SK-N-MC (cell line): ENCODE measurements at regions not wholly inside any gene's neighbourhood (a gene's known extent, or its start where the extent isn't known, plus 50 kb on each side); places are given as distances from the start of the nearest gene placed in this dataset.

ENCODE experiments used
- DNase-seq: peaks from one replicate; pipeline ENCODE4 v3.0.0-alpha.2; 2011; ENCODE audit warnings: low read depth, low spot score
- H3K27ac ChIP-seq: fragments of 200-600 bp; sonication (generic); 2 replicates; pipeline ENCODE4 v1.5.1; 2016; ENCODE audit warnings: mixed run types
- H3K36me3 ChIP-seq: fragments of 200-600 bp; sonication (generic); 2 replicates; pipeline ENCODE4 v1.6.1; 2017; ENCODE audit warnings: antibody characterized with exemption, low read length, mixed read lengths; ENCODE audit not compliant: insufficient read depth
- H3K4me3 ChIP-seq: fragments of 200-600 bp; sonication (generic); 2 replicates; pipeline ENCODE4 v1.5.1; 2016
- H3K9ac ChIP-seq: fragments of 200-600 bp; sonication (generic); 2 replicates; pipeline ENCODE4 v1.8.0; 2017; ENCODE audit warnings: mixed run types, mixed read lengths; ENCODE audit not compliant: insufficient read length
- H3K9me3 ChIP-seq: fragments of 200-600 bp; sonication (generic); 2 replicates; pipeline ENCODE4 v1.6.1; 2017; ENCODE audit warnings: low read depth, mild to moderate bottlenecking, antibody characterized with exemption, low read length, moderate library complexity, mixed read lengths
- EZH2 ChIP-seq: fragments of 200-600 bp; sonication (generic); IDR thresholded peaks from one replicate; pipeline ENCODE4 v1.6.1; 2017; ENCODE audit warnings: antibody characterized with exemption
- FOXP2 ChIP-seq: optimal IDR thresholded peaks from 2 replicates; pipeline ENCODE3; 2011; ENCODE audit warnings: mild to moderate bottlenecking, moderate library complexity; ENCODE audit not compliant: insufficient read depth; ENCODE audit errors: extremely low read length, control extremely low read depth
- POLR2AphosphoS5 ChIP-seq: IDR thresholded peaks from 2 replicates; pipeline ENCODE4 v1.6.1; 2012; ENCODE audit warnings: mild to moderate bottlenecking, low read depth, low read length, borderline replicate concordance

DNA sequence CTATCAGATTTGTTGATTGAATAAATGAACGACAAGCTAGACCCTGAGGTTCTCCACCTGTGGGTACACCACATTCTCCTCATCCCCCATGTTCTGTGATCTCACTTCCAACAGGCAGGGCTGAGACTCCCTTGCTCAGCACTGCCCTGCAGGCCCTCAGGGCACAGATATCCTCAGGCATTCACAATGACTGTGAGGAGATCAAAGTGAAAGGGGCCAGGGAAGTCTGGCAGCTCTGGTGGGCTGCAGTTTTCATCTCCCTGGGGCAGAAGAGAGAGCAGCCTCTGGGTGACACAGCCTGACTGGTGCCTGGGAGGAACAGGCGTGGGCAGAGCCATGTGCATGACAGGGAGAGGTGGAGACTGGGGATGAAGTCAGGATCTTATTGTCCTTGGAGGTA is 142.4 kb upstream of the C9orf72 start:
- no peaks in the 10 kb centered on the region for H3K36me3 ChIP-seq
- H3K4me3 ChIP-seq, result no peak overlapping the region
- no peak overlapping the region for H3K27ac ChIP-seq
- no peak for DNase-seq
- TF ChIP-seq FOXP2 (no peak), POLR2AphosphoS5 (no peak), EZH2 (no peak)
- no peaks in the 10 kb centered on the region for H3K9me3 ChIP-seq
- H3K9ac ChIP-seq, result no peak overlapping the region

DNA sequence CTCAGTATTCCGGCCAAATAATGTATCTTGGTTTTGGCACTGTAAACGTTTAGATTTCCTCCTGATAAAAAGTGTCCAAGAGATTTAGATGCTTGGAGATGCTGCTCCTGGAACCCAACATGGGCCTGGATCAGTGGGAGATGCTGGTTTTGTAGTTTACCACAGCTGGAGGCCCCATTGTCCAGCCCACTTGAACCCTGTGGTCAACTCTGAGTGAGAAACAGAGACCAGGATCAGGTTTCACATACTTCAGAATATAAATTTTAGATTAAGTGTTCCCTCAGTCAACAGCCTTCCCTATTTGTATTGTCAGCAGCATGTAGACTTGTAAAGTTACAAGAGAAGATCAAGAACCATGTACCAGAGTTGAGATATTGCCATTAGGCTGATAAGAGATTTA is 144.7 kb upstream of the C9orf72 start:
- no peak overlapping the region for H3K27ac ChIP-seq
- H3K36me3 ChIP-seq, result no peaks in the 10 kb centered on the region
- H3K9ac ChIP-seq, result no peak overlapping the region
- DNase-seq, result no peak
- no peaks in the 10 kb centered on the region for H3K9me3 ChIP-seq
- H3K4me3 ChIP-seq, result no peak overlapping the region
- no peak for TF ChIP-seq EZH2

DNA sequence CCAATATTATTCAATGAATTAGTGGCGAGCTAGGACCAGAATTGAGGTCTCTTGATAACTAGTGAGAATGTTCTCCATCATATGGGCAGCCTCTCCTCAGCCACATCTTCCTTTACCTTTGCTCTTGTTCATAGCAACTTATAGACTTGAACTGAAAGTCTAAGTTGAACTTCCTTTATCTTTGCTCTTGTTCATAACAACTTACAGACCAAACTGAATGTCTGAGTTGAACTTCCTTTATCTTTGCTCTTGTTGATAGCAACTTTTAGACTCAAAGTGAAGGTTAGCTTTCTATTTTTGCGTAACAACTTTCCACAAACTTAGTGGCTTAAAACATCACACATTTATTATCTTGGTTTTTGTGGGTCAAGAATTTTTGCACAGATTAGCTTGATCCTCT is 146.4 kb upstream of the C9orf72 start:
- no peaks in the 10 kb centered on the region for H3K9me3 ChIP-seq
- no peak overlapping the region for H3K27ac ChIP-seq
- H3K9ac ChIP-seq, result no peak overlapping the region
- no peaks in the 10 kb centered on the region for H3K36me3 ChIP-seq
- no peak for DNase-seq
- no peak for TF ChIP-seq POLR2AphosphoS5
- TF ChIP-seq EZH2, result no peak
- TF ChIP-seq FOXP2, result no peak
- no peak overlapping the region for H3K4me3 ChIP-seq

DNA sequence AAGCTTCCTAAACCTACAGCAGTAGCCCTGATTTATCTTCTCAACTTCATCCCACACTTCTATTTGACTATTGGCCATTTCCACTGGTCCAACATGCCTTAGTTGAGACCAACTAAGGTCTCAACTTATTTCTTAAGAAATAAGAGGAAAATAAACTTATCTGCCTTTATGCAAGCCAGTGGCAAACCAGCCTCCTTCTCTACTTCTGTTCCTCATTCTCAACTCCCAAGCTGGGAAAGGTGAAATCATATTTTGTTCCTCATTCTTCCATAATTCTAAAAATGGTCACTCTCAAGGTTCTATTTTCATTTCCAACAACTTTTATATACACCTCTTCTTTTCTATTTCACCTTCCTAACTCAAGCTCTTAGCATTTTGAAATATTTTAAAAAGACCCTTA is 149.6 kb upstream of the C9orf72 start:
- H3K9ac ChIP-seq, result no peak overlapping the region
- H3K9me3 ChIP-seq, result no peaks in the 10 kb centered on the region
- no peak overlapping the region for H3K27ac ChIP-seq
- H3K36me3 ChIP-seq, result no peaks in the 10 kb centered on the region
- DNase-seq, result no peak
- H3K4me3 ChIP-seq, result no peak overlapping the region
- TF ChIP-seq POLR2AphosphoS5 (no peak), FOXP2 (no peak), EZH2 (no peak)

DNA sequence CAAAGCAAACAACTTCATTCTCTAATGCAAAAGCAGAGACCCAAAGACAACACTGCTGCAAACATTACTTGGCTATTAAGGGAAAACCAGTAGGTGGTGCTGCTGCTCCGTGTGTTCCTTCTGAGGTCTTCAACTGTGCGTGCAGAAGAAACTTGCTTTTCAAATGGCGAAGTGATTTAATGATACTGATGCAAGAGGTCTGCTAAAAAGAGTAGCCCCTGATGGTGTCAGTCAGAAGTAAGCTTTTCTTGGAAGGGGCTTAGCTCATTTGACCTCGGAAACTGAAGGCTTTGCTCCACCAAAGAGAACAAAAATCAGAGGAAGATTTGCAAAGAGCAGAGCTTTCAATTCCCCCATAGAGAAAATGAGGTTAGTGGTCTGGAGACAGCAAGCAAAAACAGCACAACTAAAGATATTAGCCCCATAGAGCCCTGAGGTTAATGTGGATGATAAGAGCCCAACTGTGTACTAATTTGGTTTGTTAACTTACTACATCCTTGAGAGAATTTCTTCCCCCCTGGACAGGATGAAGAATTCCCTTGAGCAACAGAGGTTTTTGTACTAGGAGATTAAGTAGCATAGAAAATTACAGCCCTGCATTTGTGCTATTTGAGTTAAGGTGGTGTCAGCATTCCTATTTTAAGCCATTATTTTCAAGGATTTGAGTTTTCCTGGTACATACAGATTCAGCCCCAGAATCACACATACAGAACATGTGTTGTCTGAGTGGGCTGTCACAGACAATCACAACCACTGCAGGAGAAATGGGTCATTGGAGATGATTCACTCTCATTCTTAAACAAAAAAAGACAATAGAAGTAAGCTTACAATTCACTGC is 153.2 kb upstream of the C9orf72 start:
- Histone ChIP-seq H3K36me3 (no peaks in the 10 kb centered on the region), H3K9me3 (no peaks in the 10 kb centered on the region), H3K4me3 (peak overlapping the region; percentile 65), H3K9ac (no peak overlapping the region), H3K27ac (no peak overlapping the region)
- TF ChIP-seq POLR2AphosphoS5 (no peak), EZH2 (no peak), FOXP2 (no peak)
- peak; percentile 83 for DNase-seq

DNA sequence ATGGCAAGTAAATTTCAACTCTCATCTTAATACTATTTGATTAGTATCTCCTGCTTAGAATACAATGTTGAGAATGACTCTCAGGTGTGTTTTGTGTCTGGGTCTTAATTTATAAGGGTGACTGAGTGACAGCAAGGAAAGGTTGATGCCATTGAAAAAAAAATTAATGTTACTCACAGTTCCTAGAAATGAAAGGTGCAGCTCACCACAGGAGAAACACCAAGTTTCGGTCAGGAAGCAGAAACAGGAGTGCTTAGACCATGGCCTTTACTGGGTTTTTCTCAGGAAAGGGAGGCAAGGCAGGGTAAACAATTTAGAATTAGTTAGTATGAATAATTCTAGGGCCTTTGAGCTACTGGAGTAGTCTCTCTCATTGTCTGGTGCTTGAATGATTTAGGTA is 159.2 kb upstream of the C9orf72 start:
- no peaks in the 10 kb centered on the region for H3K36me3 ChIP-seq
- H3K27ac ChIP-seq, result no peak overlapping the region
- TF ChIP-seq POLR2AphosphoS5 (no peak), EZH2 (no peak), FOXP2 (no peak)
- H3K9me3 ChIP-seq, result no peaks in the 10 kb centered on the region
- no peak overlapping the region for H3K4me3 ChIP-seq
- DNase-seq, result no peak
- H3K9ac ChIP-seq, result no peak overlapping the region

DNA sequence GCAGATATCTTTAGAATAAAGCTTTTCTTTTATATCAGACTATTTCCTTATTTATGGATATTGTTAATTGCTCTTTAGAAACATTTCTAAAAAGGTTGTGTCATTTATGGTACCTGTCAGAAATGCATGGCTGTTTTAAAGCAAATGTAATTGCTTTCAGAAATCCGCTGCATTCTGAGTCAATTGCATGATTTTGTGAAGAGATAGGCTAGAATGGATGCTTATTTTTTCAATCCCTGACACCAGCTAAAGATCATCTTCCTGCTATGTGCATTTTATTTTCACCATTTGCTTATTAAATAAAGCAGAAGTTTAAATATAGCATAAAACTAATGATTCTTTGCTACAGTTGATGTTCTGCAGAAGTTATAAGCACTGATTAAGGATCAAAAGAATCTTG is 170.2 kb upstream of the C9orf72 start:
- H3K27ac ChIP-seq, result no peak overlapping the region
- H3K9me3 ChIP-seq, result no peaks in the 10 kb centered on the region
- H3K36me3 ChIP-seq, result no peaks in the 10 kb centered on the region
- H3K4me3 ChIP-seq, result no peak overlapping the region
- TF ChIP-seq EZH2, result no peak
- no peak for TF ChIP-seq FOXP2
- no peak for TF ChIP-seq POLR2AphosphoS5
- H3K9ac ChIP-seq, result no peak overlapping the region
- no peak for DNase-seq

DNA sequence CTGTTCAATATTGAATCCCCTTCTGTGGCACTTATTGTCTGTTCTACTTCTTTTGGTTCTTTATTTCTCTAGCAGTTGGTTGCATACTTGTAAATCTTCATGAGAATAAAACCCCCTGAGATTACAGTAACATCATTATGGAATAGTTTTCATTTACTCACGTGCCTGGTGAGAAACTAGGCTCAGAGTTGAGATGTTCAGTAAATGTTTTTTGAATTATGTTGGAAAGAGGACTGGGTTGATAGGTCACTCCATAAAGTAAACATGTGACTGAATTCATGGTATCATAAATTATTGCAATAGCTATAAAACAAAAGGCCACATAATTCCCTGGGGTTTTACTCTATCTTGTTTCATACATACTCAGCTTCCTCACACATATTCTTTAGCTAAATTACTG is 174.2 kb upstream of the C9orf72 start:
- no peak for DNase-seq
- H3K27ac ChIP-seq, result no peak overlapping the region
- no peak overlapping the region for H3K9ac ChIP-seq
- no peak overlapping the region for H3K4me3 ChIP-seq
- H3K9me3 ChIP-seq, result no peaks in the 10 kb centered on the region
- H3K36me3 ChIP-seq, result no peaks in the 10 kb centered on the region
- no peak for TF ChIP-seq FOXP2
- no peak for TF ChIP-seq EZH2
- no peak for TF ChIP-seq POLR2AphosphoS5

DNA sequence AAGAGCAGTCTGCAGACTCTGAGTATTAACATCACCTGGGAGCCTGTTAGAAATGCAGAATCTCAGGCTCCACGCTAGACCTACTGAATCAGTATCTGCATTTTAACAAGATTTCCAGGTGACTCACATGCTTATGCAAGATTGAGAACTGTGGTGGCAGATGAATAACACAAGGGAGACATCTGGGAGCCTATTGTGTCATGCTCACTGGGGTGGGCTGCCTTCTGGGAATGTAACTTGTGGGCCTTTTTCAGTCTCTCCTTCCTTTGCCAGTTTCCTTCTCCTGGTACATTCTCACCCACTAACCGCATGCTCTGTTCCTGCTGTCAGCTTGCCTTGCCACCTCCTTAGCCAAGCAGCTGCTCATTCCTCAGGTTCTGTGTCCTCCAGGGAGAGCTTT is 176.6 kb upstream of the C9orf72 start:
- no peaks in the 10 kb centered on the region for H3K9me3 ChIP-seq
- no peak overlapping the region for H3K27ac ChIP-seq
- no peaks in the 10 kb centered on the region for H3K36me3 ChIP-seq
- DNase-seq, result no peak
- no peak overlapping the region for H3K9ac ChIP-seq
- H3K4me3 ChIP-seq, result no peak overlapping the region
- no peak for TF ChIP-seq EZH2
- TF ChIP-seq POLR2AphosphoS5, result no peak
- TF ChIP-seq FOXP2, result no peak
